NT2/D1 (cell line): ENCODE measurements at regions not wholly inside any gene's neighbourhood (a gene's known extent, or its start where the extent isn't known, plus 50 kb on each side); places are given as distances from the start of the nearest gene placed in this dataset.

Source experiments
- DNase-seq: peaks from one replicate; pipeline ENCODE4 v3.0.0-alpha.2; 2011; ENCODE audit warnings: low read depth, low spot score
- H3K27me3 ChIP-seq: 2 replicates; pipeline ENCODE4 v1.6.0; 2011; ENCODE audit warnings: mild to moderate bottlenecking; ENCODE audit not compliant: insufficient read length, insufficient read depth
- H3K36me3 ChIP-seq: 2 replicates; pipeline ENCODE4 v1.6.1; 2011; ENCODE audit warnings: mild to moderate bottlenecking, low read length, mixed read lengths; ENCODE audit not compliant: insufficient read depth, insufficient read length
- H3K4me1 ChIP-seq: 2 replicates; pipeline ENCODE4 v1.5.1; 2011; ENCODE audit not compliant: insufficient read depth, insufficient read length
- H3K4me3 ChIP-seq: 2 replicates; pipeline ENCODE4 v1.5.1; 2011; ENCODE audit warnings: low read depth; ENCODE audit not compliant: insufficient read length
- H3K9ac ChIP-seq: 2 replicates; pipeline ENCODE4 v1.6.0; 2011; ENCODE audit warnings: low read depth; ENCODE audit not compliant: insufficient read length
- H3K9me3 ChIP-seq: 2 replicates; pipeline ENCODE4 v1.5.1; 2011; ENCODE audit warnings: mild to moderate bottlenecking, low read length; ENCODE audit not compliant: insufficient read depth
- SUZ12 ChIP-seq: IDR thresholded peaks from 2 replicates; pipeline ENCODE4 v1.6.1; 2011; ENCODE audit not compliant: insufficient read length, insufficient read depth; ENCODE audit errors: extremely low read depth
- YY1 ChIP-seq: IDR thresholded peaks from 2 replicates; pipeline ENCODE4 v1.6.1; 2011; ENCODE audit not compliant: insufficient read length, insufficient read depth
- ZNF274 ChIP-seq: IDR thresholded peaks from 2 replicates; pipeline ENCODE4 v1.6.1; 2011; ENCODE audit warnings: mild to moderate bottlenecking, low read depth, low read length

DNA sequence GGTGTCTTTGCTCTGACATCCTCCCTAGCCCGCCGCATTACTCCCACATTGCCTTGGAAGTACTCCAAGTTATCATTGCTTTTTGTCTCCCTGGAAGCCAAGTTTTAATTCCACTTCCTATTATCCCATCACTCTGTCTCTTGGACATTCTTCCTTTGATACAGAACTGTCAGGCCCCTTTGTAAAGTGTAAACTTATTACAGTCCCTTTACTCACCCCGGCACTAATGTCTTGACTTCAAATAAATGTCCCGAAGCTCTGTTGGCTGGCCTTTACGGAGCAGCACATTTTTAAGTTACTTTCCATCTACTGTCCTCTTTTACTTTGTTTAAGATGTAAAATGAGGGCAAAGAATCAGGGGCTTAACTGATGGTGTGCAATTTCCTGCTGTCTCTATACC lies 223.5 kb upstream of the IGFBP7 start:
- Histone ChIP-seq H3K9ac (no peak overlapping the region), H3K36me3 (no peaks in the 10 kb centered on the region), H3K4me1 (no peaks in the 10 kb centered on the region), H3K9me3 (no peaks in the 10 kb centered on the region), H3K27me3 (no peaks in the 10 kb centered on the region), H3K4me3 (no peak overlapping the region)
- TF ChIP-seq YY1 (no peak), SUZ12 (no peak), ZNF274 (no peak)
- no peak for DNase-seq

DNA sequence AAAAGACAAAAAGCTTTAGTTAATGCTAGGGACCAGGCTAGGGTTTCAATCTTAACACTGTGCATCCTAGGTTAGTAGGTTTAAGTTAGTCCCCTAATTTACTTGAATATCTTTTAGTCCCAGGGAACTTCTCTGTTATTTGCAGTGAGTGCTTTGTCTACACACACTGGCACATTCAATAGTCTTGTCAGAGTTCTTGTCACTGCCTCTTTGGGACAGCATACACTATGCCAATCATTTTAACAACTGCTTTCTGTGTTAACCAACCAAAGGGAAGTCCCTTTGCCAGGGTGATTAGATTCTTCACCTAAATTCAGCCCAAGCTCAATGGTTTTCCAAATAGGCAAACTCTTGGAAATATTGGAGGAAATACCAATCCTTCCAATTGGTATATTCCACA lies 221.8 kb upstream of the IGFBP7 start:
- TF ChIP-seq YY1 (no peak), ZNF274 (no peak), SUZ12 (no peak)
- no peak for DNase-seq
- Histone ChIP-seq H3K36me3 (no peaks in the 10 kb centered on the region), H3K9me3 (no peaks in the 10 kb centered on the region), H3K27me3 (no peaks in the 10 kb centered on the region), H3K4me1 (no peaks in the 10 kb centered on the region), H3K4me3 (no peak overlapping the region), H3K9ac (no peak overlapping the region)

DNA sequence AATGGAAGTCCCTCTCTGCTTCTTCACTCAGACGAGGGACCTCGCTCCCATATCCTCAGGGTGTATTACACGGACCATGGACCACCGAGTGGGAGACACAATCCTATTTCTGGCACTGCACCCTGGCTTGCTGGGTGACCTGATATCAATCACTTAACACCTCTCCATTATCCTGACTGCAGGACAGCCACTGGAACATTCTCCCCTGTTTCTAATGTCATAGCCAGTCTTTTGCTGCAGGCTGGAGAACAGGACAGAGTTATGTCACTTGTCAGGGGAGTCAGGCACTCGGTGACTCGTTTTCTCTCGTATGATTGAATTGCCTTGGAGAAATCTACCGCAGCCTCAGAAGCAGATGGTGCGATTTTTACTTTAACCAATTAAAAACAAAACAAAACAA lies 219.1 kb upstream of the IGFBP7 start:
- Histone ChIP-seq H3K9me3 (no peaks in the 10 kb centered on the region), H3K9ac (no peak overlapping the region)

DNA sequence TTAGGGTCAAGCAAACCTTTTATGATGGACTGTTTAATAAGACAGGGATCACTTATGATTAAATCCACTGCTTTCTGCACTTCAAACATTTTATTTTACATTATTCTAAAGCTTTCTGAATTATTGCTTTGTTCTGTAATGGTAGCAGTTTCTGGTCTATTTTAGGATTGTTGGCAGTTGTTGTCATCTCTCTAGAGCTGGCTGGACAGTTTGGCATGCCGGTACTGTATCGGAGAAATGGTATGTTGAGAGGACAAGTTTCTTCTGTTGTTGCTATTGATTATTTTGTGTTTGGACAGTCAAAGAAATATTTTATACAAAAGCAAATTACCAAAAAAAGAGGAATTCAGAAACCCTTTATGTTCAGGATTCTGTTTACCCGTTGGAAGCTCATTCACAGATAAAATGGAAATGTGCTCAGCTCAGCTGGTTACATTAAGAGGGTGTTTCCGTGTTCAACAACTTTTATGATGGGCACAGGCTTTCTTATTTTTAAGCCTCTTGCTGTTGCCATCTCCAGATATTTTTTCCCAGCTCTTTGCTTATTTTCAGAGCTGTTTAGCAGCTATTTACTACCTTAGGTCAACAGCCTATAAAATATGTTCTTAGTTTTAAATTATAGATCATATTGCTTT lies 214.6 kb upstream of the IGFBP7 start:
- Histone ChIP-seq H3K4me3 (no peak overlapping the region), H3K9ac (no peak overlapping the region), H3K36me3 (no peaks in the 10 kb centered on the region), H3K4me1 (no peaks in the 10 kb centered on the region), H3K27me3 (no peaks in the 10 kb centered on the region), H3K9me3 (no peaks in the 10 kb centered on the region)
- no peak for DNase-seq
- TF ChIP-seq YY1 (no peak), SUZ12 (no peak), ZNF274 (no peak)

More for the DNA sequence above, 219.1 kb upstream of the IGFBP7 start:
- H3K4me3 ChIP-seq, result no peak overlapping the region
- no peaks in the 10 kb centered on the region for H3K27me3 ChIP-seq
- DNase-seq, result no peak
- no peaks in the 10 kb centered on the region for H3K36me3 ChIP-seq
- H3K4me1 ChIP-seq, result no peaks in the 10 kb centered on the region
- TF ChIP-seq SUZ12, result no peak
- no peak for TF ChIP-seq ZNF274
- no peak for TF ChIP-seq YY1

DNA sequence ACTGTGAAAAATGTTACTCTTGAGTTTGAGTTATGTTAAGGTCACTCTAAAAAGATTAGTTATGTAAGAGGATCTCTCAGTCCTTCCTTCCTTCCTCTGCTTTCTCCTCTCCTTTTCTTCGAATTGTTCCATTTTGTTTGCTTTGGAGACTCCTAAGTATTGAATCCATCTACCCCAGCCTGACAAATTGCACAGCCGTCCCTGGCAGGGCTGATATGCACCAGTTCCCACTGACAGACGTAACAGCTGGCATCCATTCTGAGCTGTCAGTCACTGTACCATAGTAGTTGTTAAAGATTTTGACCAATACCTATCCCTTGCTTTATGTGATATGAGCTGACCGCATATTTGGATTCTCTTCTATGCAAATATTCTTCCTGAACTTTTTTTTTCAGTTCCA lies 210.7 kb upstream of the IGFBP7 start:
- Histone ChIP-seq H3K36me3 (no peaks in the 10 kb centered on the region), H3K4me1 (no peaks in the 10 kb centered on the region), H3K9me3 (no peaks in the 10 kb centered on the region), H3K27me3 (no peaks in the 10 kb centered on the region), H3K4me3 (no peak overlapping the region), H3K9ac (no peak overlapping the region)
- no peak for TF ChIP-seq SUZ12
- no peak for TF ChIP-seq ZNF274
- no peak for TF ChIP-seq YY1
- DNase-seq, result no peak

DNA sequence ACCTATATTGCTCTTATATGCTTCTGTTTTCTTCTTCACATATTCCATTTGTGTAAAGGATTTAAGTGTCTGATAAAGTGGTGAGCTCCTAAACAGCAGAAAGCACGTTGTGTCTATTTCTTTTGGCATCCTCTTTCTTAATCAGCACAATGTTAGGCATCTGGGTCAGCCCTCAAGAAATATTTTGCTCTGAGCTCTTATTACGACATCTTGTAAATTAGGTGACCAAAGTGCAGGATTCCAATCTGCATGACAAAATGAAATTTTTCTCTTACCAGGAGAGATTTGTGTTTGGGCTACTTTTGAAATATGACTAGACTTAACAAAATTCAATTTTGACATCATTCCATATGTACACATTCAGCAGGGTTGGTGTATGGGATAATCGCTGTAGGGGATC lies 210.0 kb upstream of the IGFBP7 start:
- H3K36me3 ChIP-seq, result no peaks in the 10 kb centered on the region
- no peak overlapping the region for H3K4me3 ChIP-seq
- no peaks in the 10 kb centered on the region for H3K9me3 ChIP-seq
- no peaks in the 10 kb centered on the region for H3K27me3 ChIP-seq
- TF ChIP-seq ZNF274 (no peak), SUZ12 (no peak), YY1 (no peak)
- no peaks in the 10 kb centered on the region for H3K4me1 ChIP-seq
- H3K9ac ChIP-seq, result no peak overlapping the region
- no peak for DNase-seq

DNA sequence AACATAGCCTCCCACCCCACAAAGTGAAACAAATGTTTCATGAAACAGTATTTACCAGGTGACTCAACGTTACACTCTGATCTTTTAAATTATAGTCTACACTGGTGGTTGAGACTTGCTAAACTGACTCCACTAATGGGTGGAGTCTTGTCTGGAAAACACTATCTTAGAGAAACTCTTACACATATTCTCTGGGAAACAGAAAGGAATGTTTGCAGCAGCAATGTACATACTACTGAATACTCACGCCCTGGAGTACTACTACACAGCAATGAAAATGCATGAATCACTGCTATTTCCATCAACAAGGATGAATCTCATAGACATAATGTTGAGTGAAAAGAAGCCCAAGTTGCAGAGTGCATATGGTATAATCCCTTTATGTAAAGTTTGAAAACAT lies 208.5 kb upstream of the IGFBP7 start:
- Histone ChIP-seq H3K4me3 (no peak overlapping the region), H3K36me3 (no peaks in the 10 kb centered on the region), H3K9ac (no peak overlapping the region), H3K27me3 (no peaks in the 10 kb centered on the region), H3K9me3 (no peaks in the 10 kb centered on the region), H3K4me1 (no peaks in the 10 kb centered on the region)
- DNase-seq, result no peak
- no peak for TF ChIP-seq YY1
- TF ChIP-seq ZNF274, result no peak
- no peak for TF ChIP-seq SUZ12

DNA sequence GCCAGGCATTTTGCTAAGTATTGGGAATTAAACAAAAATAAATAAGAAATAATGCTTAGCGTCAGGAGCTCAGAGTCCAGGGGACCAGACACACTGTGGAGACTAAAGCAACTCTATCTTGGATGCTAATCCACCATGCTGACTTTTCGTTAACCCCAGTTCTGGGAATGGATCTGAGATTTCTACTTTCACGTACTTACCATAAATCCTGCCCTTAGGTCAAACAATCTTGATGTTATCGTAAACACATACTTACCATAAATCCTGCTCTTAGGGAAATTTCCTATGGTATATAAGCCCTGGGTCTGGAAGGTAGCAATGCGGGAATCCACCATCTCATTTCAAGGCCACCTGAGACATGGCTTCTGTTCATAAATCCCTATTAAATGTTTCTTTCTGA lies 204.5 kb upstream of the IGFBP7 start:
- no peak for DNase-seq
- Histone ChIP-seq H3K4me3 (no peak overlapping the region), H3K4me1 (no peaks in the 10 kb centered on the region), H3K27me3 (no peaks in the 10 kb centered on the region), H3K9ac (no peak overlapping the region), H3K9me3 (no peaks in the 10 kb centered on the region), H3K36me3 (no peaks in the 10 kb centered on the region)
- TF ChIP-seq YY1 (no peak), SUZ12 (no peak), ZNF274 (no peak)
